Spleen (tissue), 11 donors: ENCODE measurements at regions not wholly inside any gene's neighbourhood (a gene's known extent, or its start where the extent isn't known, plus 50 kb on each side); places are given as distances from the start of the nearest gene placed in this dataset.

Source experiments
- DNase-seq: peaks from one replicate; pipeline ENCODE4 v3.0.0-alpha.2; 2020
- H3K27ac ChIP-seq, 8 donors: fragments of 200-600 bp; sonication (generic) in 7 of 8; 1 replicate in 4 of 8; 2 replicates in 4 of 8; pipeline versions ENCODE4 v1.5.0 to v1.8.0; 2016 to 2021; ENCODE audit warnings: inconsistent platforms in 4 of 8, mild to moderate bottlenecking in 4 of 8, moderate library complexity in 1 of 8
- H3K27me3 ChIP-seq, 7 donors: fragments of 200-600 bp; sonication (generic) in 6 of 7; replicated peaks in 1 of 7; 1 replicate in 4 of 7; 2 replicates in 3 of 7; pipeline versions ENCODE4 v1.5.0 to v1.8.0; 2016 to 2021; ENCODE audit warnings: inconsistent platforms in 3 of 7, mild to moderate bottlenecking in 1 of 7
- H3K36me3 ChIP-seq, 6 donors: fragments of 200-600 bp; sonication (generic) in 5 of 6; 1 replicate in 4 of 6; 2 replicates in 2 of 6; pipeline versions ENCODE4 v1.5.0 to v1.8.0; 2016 to 2021; ENCODE audit warnings: inconsistent platforms in 2 of 6
- H3K4me1 ChIP-seq, 6 donors: fragments of 200-600 bp; sonication (generic) in 5 of 6; 1 replicate in 3 of 6; 2 replicates in 3 of 6; pipeline versions ENCODE4 v1.5.0 to v1.8.0; 2016 to 2021; ENCODE audit warnings: inconsistent platforms in 3 of 6
- H3K4me3 ChIP-seq, 8 donors: fragments of 200-600 bp; sonication (generic) in 7 of 8; 1 replicate in 4 of 8; 2 replicates in 4 of 8; pipeline versions ENCODE4 v1.5.0 to v1.8.0; 2016 to 2021; ENCODE audit warnings: inconsistent platforms in 4 of 8, mild to moderate bottlenecking in 4 of 8, moderate library complexity in 2 of 8
- H3K9me3 ChIP-seq, 8 donors: fragments of 200-600 bp; sonication (generic) in 7 of 8; 1 replicate in 4 of 8; 2 replicates in 4 of 8; pipeline versions ENCODE4 v1.5.0 to v1.8.0; 2016 to 2021; ENCODE audit warnings: inconsistent platforms in 4 of 8
- CTCF ChIP-seq, 11 experiments: fragments of 200-600 bp in 7 of 11; fragments of 450-650 bp in 4 of 11; sonication (generic) in 4 of 11; IDR thresholded peaks in 8 of 11; conservative IDR thresholded peaks in 3 of 11; 1 replicate in 7 of 11; 2 replicates in 4 of 11; pipeline versions ENCODE4 v1.4.0 to v1.8.0; 2016 to 2021; ENCODE audit warnings: antibody characterized with exemption in 11 of 11, inconsistent platforms in 4 of 11, mild to moderate bottlenecking in 1 of 11
- POLR2A ChIP-seq, 3 donors: fragments of 450-650 bp; IDR thresholded peaks; one replicate each; pipeline ENCODE4 v1.5.1; 2017; ENCODE audit warnings: antibody characterized with exemption in 3 of 3, mild to moderate bottlenecking in 1 of 3
- POLR2AphosphoS5 ChIP-seq, 3 donors: sonication (generic); formaldehyde crosslinking; IDR thresholded peaks; one replicate each; pipeline ENCODE4 v1.5.1; 2017; ENCODE audit warnings: antibody characterized with exemption in 3 of 3
- WGBS, 5 donors: extraction: QIAGEN DNeasy Blood & Tissue Kit in 3 of 5; methylation state at CpG; one replicate each; pipeline versions ENCODE4 v1.1.5 to v1.1.7; 2013 to 2018; 5-methylcytosine and 5-hydroxymethylcytosine counted together
- intact Hi-C: fragments of 100-400 bp; cut with DNase I; formaldehyde crosslinking; loops from one replicate; pipeline ENCODE4 v1.15.0; 2023; ENCODE audit warnings: low total_unique reads
- donor health status: healthy with polysubstance abuse.
- donor health status: DM: no; HTN: no; CAD: no; lungs with moderate emphysema.
- donor health status: DM: no; HTN: no; CAD: no.
- donor health status: Bipolar disorder and iron deficiency.
- donor health status: healthy.
- donor health status: DM: no; HTN: no; CAD: no.
- donor health status: DM: yes; HTN: yes; CAD: no.

DNA sequence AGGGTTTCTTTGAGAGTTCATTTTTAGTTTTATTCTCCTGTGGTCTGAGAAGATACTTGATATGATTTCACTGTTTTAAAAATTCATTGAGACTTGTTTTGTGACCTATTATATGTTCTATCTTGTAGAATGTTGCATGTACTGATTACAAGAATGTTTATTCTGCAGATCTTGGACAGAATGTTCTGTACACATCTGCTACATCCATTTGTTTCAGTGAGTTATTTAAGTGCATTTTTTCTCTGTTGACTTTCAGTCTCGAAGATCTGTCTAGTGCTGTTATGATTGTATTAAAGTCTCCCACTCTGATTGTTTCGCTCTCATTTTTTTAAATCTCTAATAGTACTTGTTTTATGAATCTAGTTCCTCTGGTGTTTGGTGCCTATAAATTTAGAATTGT is 1319.8 kb downstream of the TMEM121 start:
- TF ChIP-seq POLR2AphosphoS5 (IDR thresholded peaks at IDR 0.05) (no peak), CTCF (IDR thresholded peaks at IDR 0.05 in 8 of 11, conservative IDR thresholded peaks at IDR 0.05 in 3 of 11) (no peak), POLR2A (IDR thresholded peaks at IDR 0.05) (no peak)

GRCh38 chr14:106848330-106849121 is 1322.1 kb downstream of the TMEM121 start:
- TF ChIP-seq POLR2AphosphoS5 (IDR thresholded peaks at IDR 0.05) (no peak), POLR2A (IDR thresholded peaks at IDR 0.05) (no peak), CTCF (IDR thresholded peaks at IDR 0.05 in 8 of 11, conservative IDR thresholded peaks at IDR 0.05 in 3 of 11) (peak in 4 of 11 experiments; percentile 9 to 35 (median 15))
- Histone ChIP-seq H3K27me3 (peaks cover 0 to 7% (median 0%) of the 10 kb centered on the region in 7 donors), H3K27ac (peak overlapping the region in 1 of 8 donors; percentile 39), H3K4me1 (peaks cover 7 to 68% (median 41%) of the 10 kb centered on the region in 6 donors), H3K9me3 (no peaks in the 10 kb centered on the region), H3K4me3 (no peak overlapping the region), H3K36me3 (no peaks in the 10 kb centered on the region)
- 43 to 68% (median 51%) methylated on average over 3 of the region's 3 CpGs for WGBS, 5 donors
- intact Hi-C loops, result no loop called here
- no peak for DNase-seq

More for the DNA sequence above, 1319.8 kb downstream of the TMEM121 start:
- Histone ChIP-seq H3K27ac (peak overlapping the region in 6 of 8 donors; percentile 87 to 97 (median 94)), H3K9me3 (no peaks in the 10 kb centered on the region), H3K4me1 (peaks cover 7 to 72% (median 47%) of the 10 kb centered on the region in 6 donors), H3K4me3 (peak overlapping the region in 3 of 8 donors; percentile 58 to 78 (median 66)), H3K27me3 (peaks cover 0 to 7% (median 0%) of the 10 kb centered on the region in 7 donors), H3K36me3 (no peaks in the 10 kb centered on the region)
- 41 to 52% (median 43%) methylated on average over 2 of the region's 2 CpGs for WGBS, 5 donors
- intact Hi-C loops, result no loop called here
- no peak for DNase-seq

GRCh38 chr14:106850913-106851825 is 1324.8 kb downstream of the TMEM121 start:
- peak overlapping the region; percentile 6 to 85 (median 64) for H3K27ac ChIP-seq
- no peaks in the 10 kb centered on the region for H3K9me3 ChIP-seq
- peak overlapping the region in 7 of 8 donors; percentile 20 to 72 (median 33) for H3K4me3 ChIP-seq
- peak; percentile 83 for DNase-seq
- peaks cover 0 to 48% (median 28%) of the 10 kb centered on the region in 6 donors for H3K4me1 ChIP-seq
- no peaks in the 10 kb centered on the region for H3K27me3 ChIP-seq
- no peaks in the 10 kb centered on the region for H3K36me3 ChIP-seq
- 56 to 73% (median 63%) methylated on average over 20 of the region's 20 CpGs for WGBS, 5 donors
- intact Hi-C loops, result no loop called here
- TF ChIP-seq CTCF (IDR thresholded peaks at IDR 0.05 in 8 of 11, conservative IDR thresholded peaks at IDR 0.05 in 3 of 11) (no peak), POLR2AphosphoS5 (IDR thresholded peaks at IDR 0.05) (peak in 2 of 3 donors; percentile 21 to 70), POLR2A (IDR thresholded peaks at IDR 0.05) (peak in 1 of 3 donors; percentile 46)
